RWPE2 (cell line): ENCODE measurements at regions not wholly inside any gene's neighbourhood (a gene's known extent, or its start where the extent isn't known, plus 50 kb on each side); places are given as distances from the start of the nearest gene placed in this dataset.
A peak's percentile ranks its signal among the peaks of the same experiment; 100 is the strongest.

ENCODE experiments used
- ATAC-seq: fragments of 200-7000 bp; cut with Tn5 transposase; 3 replicates; pipeline ENCODE4 v1.9.1; 2021; ENCODE audit warnings: low read depth
- DNase-seq: peaks from one replicate; pipeline ENCODE4 v3.0.0-alpha.2; 2020; ENCODE audit warnings: low spot score
- H3K27ac ChIP-seq: fragments of 450-650 bp; 2 replicates; pipeline ENCODE4 v1.5.1; 2017; ENCODE audit warnings: mild to moderate bottlenecking; ENCODE audit not compliant: poor library complexity, severe bottlenecking
- H3K27me3 ChIP-seq: fragments of 250-450 bp; sonication (Bioruptor Pico); 2 replicates; pipeline ENCODE4 v1.5.1; 2021; ENCODE audit warnings: mild to moderate bottlenecking, moderate library complexity; ENCODE audit not compliant: insufficient read depth, poor library complexity, severe bottlenecking
- H3K36me3 ChIP-seq: fragments of 250-450 bp; sonication (Bioruptor Pico); 2 replicates; pipeline ENCODE4 v1.5.1; 2020; ENCODE audit warnings: low read depth, mild to moderate bottlenecking, moderate library complexity
- H3K4me1 ChIP-seq: fragments of 250-450 bp; sonication (Bioruptor Pico); 2 replicates; pipeline ENCODE4 v1.5.1; 2021; ENCODE audit warnings: mild to moderate bottlenecking, moderate library complexity; ENCODE audit not compliant: insufficient read depth, poor library complexity, severe bottlenecking
- H3K4me3 ChIP-seq: fragments of 250-450 bp; sonication (Bioruptor Pico); 2 replicates; pipeline ENCODE4 v1.5.1; 2021; ENCODE audit warnings: mild to moderate bottlenecking, moderate library complexity; ENCODE audit not compliant: severe bottlenecking
- H3K9me3 ChIP-seq: fragments of 250-450 bp; sonication (Bioruptor Pico); 2 replicates; pipeline ENCODE4 v1.5.1; 2021; ENCODE audit warnings: mild to moderate bottlenecking, moderate library complexity; ENCODE audit not compliant: severe bottlenecking
- CTCF ChIP-seq: fragments of 450-650 bp; IDR thresholded peaks from one replicate; pipeline ENCODE4 v1.5.1; 2017; ENCODE audit warnings: mild to moderate bottlenecking, moderate library complexity; ENCODE audit not compliant: poor library complexity, severe bottlenecking

- Histone ChIP-seq H3K36me3 (no peaks in the 10 kb centered on the region), H3K4me3 (no peak overlapping the region), H3K4me1 (peaks cover 4% of the 10 kb centered on the region), H3K27me3 (no peaks in the 10 kb centered on the region), H3K9me3 (no peaks in the 10 kb centered on the region), H3K27ac (no peak overlapping the region)
- TF ChIP-seq CTCF: no peak
- DNase-seq: no peak
- ATAC-seq: no peak
Measured at GRCh38 chr4:137309424-137309823, 222.9 kb downstream of the PCDH18 start.

- Histone ChIP-seq H3K4me1 (peaks cover 4% of the 10 kb centered on the region), H3K27ac (no peak overlapping the region), H3K4me3 (no peak overlapping the region), H3K9me3 (no peaks in the 10 kb centered on the region), H3K36me3 (no peaks in the 10 kb centered on the region), H3K27me3 (no peaks in the 10 kb centered on the region)
- no peak for TF ChIP-seq CTCF
- 0 out of 3 replicates have a peak, but pooled peaks have one; percentile 14 for ATAC-seq
- DNase-seq: no peak
Measured at GRCh38 chr4:137307806-137308205, 224.5 kb downstream of the PCDH18 start.

GRCh38 chr4:137300776-137301175 lies 231.5 kb downstream of the PCDH18 start:
- ATAC-seq: no peak
- DNase-seq: no peak
- H3K9me3 ChIP-seq: no peaks in the 10 kb centered on the region
- H3K27me3 ChIP-seq: no peaks in the 10 kb centered on the region
- no peak overlapping the region for H3K4me3 ChIP-seq
- H3K4me1 ChIP-seq: no peaks in the 10 kb centered on the region
- no peak for TF ChIP-seq CTCF
- no peak overlapping the region for H3K27ac ChIP-seq
- H3K36me3 ChIP-seq: no peaks in the 10 kb centered on the region

GRCh38 chr4:137299281-137299680 lies 233.0 kb downstream of the PCDH18 start:
- no peaks in the 10 kb centered on the region for H3K36me3 ChIP-seq
- no peaks in the 10 kb centered on the region for H3K9me3 ChIP-seq
- no peaks in the 10 kb centered on the region for H3K27me3 ChIP-seq
- H3K4me1 ChIP-seq: no peaks in the 10 kb centered on the region
- ATAC-seq (no peak), DNase-seq (no peak)
- no peak for TF ChIP-seq CTCF
- no peak overlapping the region for H3K4me3 ChIP-seq
- no peak overlapping the region for H3K27ac ChIP-seq

GRCh38 chr4:137293281-137293680 lies 239.0 kb downstream of the PCDH18 start:
- no peak for TF ChIP-seq CTCF
- Histone ChIP-seq H3K9me3 (no peaks in the 10 kb centered on the region), H3K27ac (no peak overlapping the region), H3K27me3 (no peaks in the 10 kb centered on the region), H3K4me1 (no peaks in the 10 kb centered on the region), H3K36me3 (no peaks in the 10 kb centered on the region), H3K4me3 (no peak overlapping the region)
- no peak for DNase-seq
- no peak for ATAC-seq
